ENCODE measurements at regions not wholly inside any gene's neighbourhood (a gene's known extent, or its start where the extent isn't known, plus 50 kb on each side); places are given as distances from the start of the nearest gene placed in this dataset.

- H3K4me3 ChIP-seq: no peak overlapping the region
- no peak for DNase-seq
- peaks cover 0 to 4% (median 0%) of the 10 kb centered on the region in 4 donors for H3K4me1 ChIP-seq
- no peak for TF ChIP-seq CTCF (IDR thresholded peaks at IDR 0.05)
- no peak for TF ChIP-seq POLR2A (IDR thresholded peaks at IDR 0.05)
- H3K27ac ChIP-seq: no peak overlapping the region
- H3K27me3 ChIP-seq: no peaks in the 10 kb centered on the region
- H3K36me3 ChIP-seq: no peaks in the 10 kb centered on the region
- no peaks in the 10 kb centered on the region for H3K9me3 ChIP-seq
These were observed 435.1 kb upstream of the HS6ST1 start for GRCh38 chr2:128753800-128754199.

GRCh38 chr2:128754246-128754724 lies 435.6 kb upstream of the HS6ST1 start:
- Histone ChIP-seq H3K27me3 (no peaks in the 10 kb centered on the region), H3K27ac (peak overlapping the region in 1 of 4 donors; percentile 20), H3K36me3 (no peaks in the 10 kb centered on the region), H3K4me3 (no peak overlapping the region), H3K4me1 (peaks cover 0 to 4% (median 0%) of the 10 kb centered on the region in 4 donors), H3K9me3 (no peaks in the 10 kb centered on the region)
- peak in 2 of 3 donors; percentile 77 to 85 for DNase-seq
- no peak for TF ChIP-seq POLR2A (IDR thresholded peaks at IDR 0.05)
- TF ChIP-seq CTCF (IDR thresholded peaks at IDR 0.05): no peak

GRCh38 chr2:128755695-128756364 lies 437.2 kb upstream of the HS6ST1 start:
- no peak for TF ChIP-seq POLR2A (IDR thresholded peaks at IDR 0.05)
- TF ChIP-seq CTCF (IDR thresholded peaks at IDR 0.05): no peak
- H3K9me3 ChIP-seq: no peaks in the 10 kb centered on the region
- H3K36me3 ChIP-seq: no peaks in the 10 kb centered on the region
- H3K27ac ChIP-seq: no peak overlapping the region
- no peak for DNase-seq
- peaks cover 0 to 4% (median 0%) of the 10 kb centered on the region in 4 donors for H3K4me1 ChIP-seq
- no peaks in the 10 kb centered on the region for H3K27me3 ChIP-seq
- H3K4me3 ChIP-seq: no peak overlapping the region

GRCh38 chr2:128756365-128756717 lies 437.7 kb upstream of the HS6ST1 start:
- Histone ChIP-seq H3K9me3 (no peaks in the 10 kb centered on the region), H3K4me3 (no peak overlapping the region), H3K27me3 (no peaks in the 10 kb centered on the region), H3K27ac (no peak overlapping the region), H3K36me3 (no peaks in the 10 kb centered on the region), H3K4me1 (peaks cover 0 to 4% (median 0%) of the 10 kb centered on the region in 4 donors)
- TF ChIP-seq CTCF (IDR thresholded peaks at IDR 0.05) (no peak), POLR2A (IDR thresholded peaks at IDR 0.05) (no peak)
- DNase-seq: no peak

DNA sequence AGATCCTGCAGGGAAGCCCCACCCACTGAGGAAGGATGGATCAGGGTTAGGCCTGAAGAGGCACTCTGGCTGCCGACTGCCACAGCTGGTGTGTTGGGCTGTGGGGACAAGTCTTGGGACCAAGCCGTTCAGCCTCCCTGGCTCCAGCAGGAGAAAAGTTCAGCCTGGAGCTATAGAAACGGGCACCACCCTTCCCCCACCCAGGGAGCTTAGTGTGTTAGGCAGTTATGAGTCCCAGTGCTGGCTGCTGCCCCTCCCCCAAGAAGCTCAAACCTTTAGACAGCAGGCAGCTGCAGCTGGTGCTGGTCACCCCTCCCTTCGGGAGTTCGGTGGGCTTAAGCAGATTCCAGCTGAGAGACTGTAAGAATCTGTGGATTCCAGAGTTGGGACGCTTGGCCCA lies 447.1 kb upstream of the HS6ST1 start:
- no peaks in the 10 kb centered on the region for H3K27me3 ChIP-seq
- H3K4me3 ChIP-seq: no peak overlapping the region
- no peak for DNase-seq
- H3K27ac ChIP-seq: no peak overlapping the region
- H3K4me1 ChIP-seq: no peaks in the 10 kb centered on the region
- TF ChIP-seq POLR2A (IDR thresholded peaks at IDR 0.05): no peak
- TF ChIP-seq CTCF (IDR thresholded peaks at IDR 0.05): no peak
- H3K36me3 ChIP-seq: no peaks in the 10 kb centered on the region
- H3K9me3 ChIP-seq: no peaks in the 10 kb centered on the region

Measured in Peyer's patch (tissue), 4 donors.